ENCODE measurements at regions not wholly inside any gene's neighbourhood (a gene's known extent, or its start where the extent isn't known, plus 50 kb on each side); places are given as distances from the start of the nearest gene placed in this dataset.

GRCh38 chr21:41662761-41663160, 104.1 kb downstream of the RIPK4 start:
- Histone ChIP-seq H3K9me3 (ENCODE audit: low read depth) (no peaks in the 10 kb centered on the region), H3K27me3 (no peaks in the 10 kb centered on the region), H3K79me2 (ENCODE audit: low read depth) (no peaks in the 10 kb centered on the region), H3F3A (ENCODE audit: low read depth) (no peaks in the 10 kb centered on the region), H3K27ac (no peak overlapping the region), H3K4me3 (no peak overlapping the region), H3K9ac (no peak overlapping the region), H3K4me2 (no peak overlapping the region), H3K4me1 (no peaks in the 10 kb centered on the region), H3K36me3 (no peaks in the 10 kb centered on the region), H4K20me1 (ENCODE audit: low read depth) (no peaks in the 10 kb centered on the region), H2AFZ (replicated peaks) (no peak overlapping the region)
- Mint-ChIP-seq H3K27ac (no peak overlapping the region), H3K4me1 (peaks cover 55% of the 10 kb centered on the region), H3K36me3 (no peaks in the 10 kb centered on the region), H3K27me3 (ENCODE audit: insufficient read depth, low read depth) (peaks cover 10% of the 10 kb centered on the region), H3K4me3 (no peak overlapping the region), H3K9me3 (no peaks in the 10 kb centered on the region)
- DNase-seq (ENCODE audit: low spot score): no peak
- TF ChIP-seq CTCF (IDR thresholded peaks at IDR 0.05): no peak
- no peak for TF ChIP-seq EZH2phosphoT487 (IDR thresholded peaks at IDR 0.05)
- no peak for TF ChIP-seq EZH2 (IDR thresholded peaks at IDR 0.05)

DNA sequence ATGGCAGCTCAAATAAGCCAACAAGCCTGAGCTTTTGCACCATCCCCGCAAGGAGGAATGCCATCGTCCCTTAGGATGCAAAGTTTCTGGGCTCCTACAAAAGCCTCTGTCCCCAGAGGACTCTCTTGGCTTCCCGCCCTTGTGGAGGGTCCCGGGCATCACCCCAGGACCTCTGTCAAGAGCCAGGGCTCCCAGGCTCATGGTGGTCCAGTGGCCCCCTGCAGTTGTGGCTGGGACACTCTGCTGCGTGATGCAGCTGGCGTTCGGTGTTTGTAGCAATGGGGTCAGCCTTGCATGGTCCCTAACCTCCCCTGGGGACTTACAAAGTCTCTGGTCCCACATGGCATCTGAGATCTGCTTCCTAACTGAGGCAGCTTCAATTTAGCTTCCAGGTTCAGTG, 104.7 kb downstream of the RIPK4 start:
- no peak for DNase-seq (ENCODE audit: low spot score)
- no peaks in the 10 kb centered on the region for H3K36me3 ChIP-seq
- H3K9ac ChIP-seq: no peak overlapping the region
- peaks cover 58% of the 10 kb centered on the region for H3K4me1 Mint-ChIP-seq
- H3K4me3 ChIP-seq: no peak overlapping the region
- H3K27me3 Mint-ChIP-seq (ENCODE audit: insufficient read depth, low read depth): peaks cover 10% of the 10 kb centered on the region
- H4K20me1 ChIP-seq (ENCODE audit: low read depth): no peaks in the 10 kb centered on the region
- H3K9me3 Mint-ChIP-seq: no peaks in the 10 kb centered on the region
- no peaks in the 10 kb centered on the region for H3K79me2 ChIP-seq (ENCODE audit: low read depth)
- H3K4me2 ChIP-seq: no peak overlapping the region
- H3K36me3 Mint-ChIP-seq: no peaks in the 10 kb centered on the region
- H3K27me3 ChIP-seq: no peaks in the 10 kb centered on the region
- no peak overlapping the region for H3K4me3 Mint-ChIP-seq
- no peaks in the 10 kb centered on the region for H3F3A ChIP-seq (ENCODE audit: low read depth)
- no peaks in the 10 kb centered on the region for H3K9me3 ChIP-seq (ENCODE audit: low read depth)
- no peak overlapping the region for H3K27ac Mint-ChIP-seq
- no peak overlapping the region for H3K27ac ChIP-seq
- H3K4me1 ChIP-seq: no peaks in the 10 kb centered on the region
- TF ChIP-seq EZH2phosphoT487 (IDR thresholded peaks at IDR 0.05): no peak
- H2AFZ ChIP-seq (replicated peaks): no peak overlapping the region

DNA sequence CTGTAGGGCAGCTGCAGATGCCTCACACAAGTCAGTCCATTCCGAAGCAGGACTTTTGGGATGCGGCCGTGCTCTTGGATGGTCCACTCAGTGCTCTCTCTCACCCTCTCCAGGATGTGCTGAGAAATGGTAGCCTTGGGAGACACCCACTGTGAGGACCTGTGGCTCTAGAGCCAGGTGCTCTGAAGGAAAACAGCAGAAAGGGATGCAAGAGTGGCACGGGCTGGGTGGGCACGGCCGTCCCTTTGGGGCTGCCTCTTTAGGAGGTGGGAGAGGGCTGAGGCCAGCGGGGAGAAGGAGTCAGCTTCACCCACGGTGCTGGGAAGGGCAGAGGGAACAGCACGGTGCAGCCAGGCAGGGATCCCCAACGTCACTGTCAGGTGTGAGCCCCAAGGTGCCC, 106.1 kb downstream of the RIPK4 start:
- Histone ChIP-seq H4K20me1 (ENCODE audit: low read depth) (no peaks in the 10 kb centered on the region), H2AFZ (replicated peaks) (no peak overlapping the region), H3K27ac (no peak overlapping the region), H3K27me3 (no peaks in the 10 kb centered on the region), H3K4me1 (no peaks in the 10 kb centered on the region), H3K9me3 (ENCODE audit: low read depth) (no peaks in the 10 kb centered on the region), H3K79me2 (ENCODE audit: low read depth) (no peaks in the 10 kb centered on the region), H3K4me3 (no peak overlapping the region), H3K9ac (no peak overlapping the region), H3F3A (ENCODE audit: low read depth) (no peaks in the 10 kb centered on the region), H3K4me2 (no peak overlapping the region), H3K36me3 (no peaks in the 10 kb centered on the region)
- no peak for TF ChIP-seq EZH2 (IDR thresholded peaks at IDR 0.05)
- Mint-ChIP-seq H3K4me3 (no peak overlapping the region), H3K9me3 (no peaks in the 10 kb centered on the region), H3K27me3 (ENCODE audit: insufficient read depth, low read depth) (peaks cover 13% of the 10 kb centered on the region), H3K4me1 (peaks cover 63% of the 10 kb centered on the region), H3K36me3 (no peaks in the 10 kb centered on the region), H3K27ac (peak overlapping the region; percentile 72)
- DNase-seq (ENCODE audit: low spot score): no peak

GRCh38 chr21:41659791-41660560, 106.9 kb downstream of the RIPK4 start:
- Histone ChIP-seq H3K9ac (no peak overlapping the region), H3K4me3 (no peak overlapping the region), H3K27ac (no peak overlapping the region), H4K20me1 (ENCODE audit: low read depth) (no peaks in the 10 kb centered on the region), H3K36me3 (no peaks in the 10 kb centered on the region), H3K27me3 (no peaks in the 10 kb centered on the region), H3K9me3 (ENCODE audit: low read depth) (no peaks in the 10 kb centered on the region), H3K79me2 (ENCODE audit: low read depth) (no peaks in the 10 kb centered on the region), H2AFZ (replicated peaks) (no peak overlapping the region), H3K4me2 (no peak overlapping the region), H3K4me1 (no peaks in the 10 kb centered on the region), H3F3A (ENCODE audit: low read depth) (no peaks in the 10 kb centered on the region)
- H3K4me3 Mint-ChIP-seq: no peak overlapping the region
- H3K27me3 Mint-ChIP-seq (ENCODE audit: insufficient read depth, low read depth): peaks cover 13% of the 10 kb centered on the region
- H3K9me3 Mint-ChIP-seq: peaks cover 2% of the 10 kb centered on the region
- peak overlapping the region; percentile 85 for H3K27ac Mint-ChIP-seq
- peaks cover 58% of the 10 kb centered on the region for H3K4me1 Mint-ChIP-seq
- H3K36me3 Mint-ChIP-seq: no peaks in the 10 kb centered on the region
- no peak for TF ChIP-seq EZH2 (IDR thresholded peaks at IDR 0.05)
- no peak for TF ChIP-seq CTCF (IDR thresholded peaks at IDR 0.05)
- no peak for TF ChIP-seq EZH2phosphoT487 (IDR thresholded peaks at IDR 0.05)
- no peak for DNase-seq (ENCODE audit: low spot score)

All from neural progenitor cell (in vitro differentiated cells).